CD1c-positive myeloid dendritic cell (primary cell): ENCODE measurements at regions not wholly inside any gene's neighbourhood (a gene's known extent, or its start where the extent isn't known, plus 50 kb on each side); places are given as distances from the start of the nearest gene placed in this dataset.

ENCODE experiments used
- DNase-seq: peaks from one replicate; pipeline ENCODE4 v3.0.0-alpha.2; 2016; ENCODE audit errors: extremely low spot score

DNA sequence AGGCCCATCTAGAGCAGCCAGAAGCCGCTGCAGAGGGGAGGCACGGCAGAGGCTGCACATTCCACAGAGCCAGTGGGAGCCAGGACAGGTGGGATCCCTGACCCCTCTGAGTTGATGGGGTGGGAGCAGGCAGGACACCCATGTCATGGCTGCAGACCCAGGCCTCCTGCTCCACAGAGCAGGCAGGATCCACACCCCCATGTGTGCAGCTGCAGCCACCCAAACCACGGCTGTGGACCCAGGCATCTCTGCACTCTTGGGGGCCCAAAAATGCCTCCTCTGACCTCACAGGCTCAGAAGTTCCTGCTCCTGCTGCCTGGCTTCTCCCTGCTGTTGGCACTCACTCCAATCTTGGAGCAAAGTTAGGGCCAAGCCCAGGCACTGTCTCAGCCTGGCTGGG, 112.3 kb upstream of the TMEM18 start:
- no peak for DNase-seq

DNA sequence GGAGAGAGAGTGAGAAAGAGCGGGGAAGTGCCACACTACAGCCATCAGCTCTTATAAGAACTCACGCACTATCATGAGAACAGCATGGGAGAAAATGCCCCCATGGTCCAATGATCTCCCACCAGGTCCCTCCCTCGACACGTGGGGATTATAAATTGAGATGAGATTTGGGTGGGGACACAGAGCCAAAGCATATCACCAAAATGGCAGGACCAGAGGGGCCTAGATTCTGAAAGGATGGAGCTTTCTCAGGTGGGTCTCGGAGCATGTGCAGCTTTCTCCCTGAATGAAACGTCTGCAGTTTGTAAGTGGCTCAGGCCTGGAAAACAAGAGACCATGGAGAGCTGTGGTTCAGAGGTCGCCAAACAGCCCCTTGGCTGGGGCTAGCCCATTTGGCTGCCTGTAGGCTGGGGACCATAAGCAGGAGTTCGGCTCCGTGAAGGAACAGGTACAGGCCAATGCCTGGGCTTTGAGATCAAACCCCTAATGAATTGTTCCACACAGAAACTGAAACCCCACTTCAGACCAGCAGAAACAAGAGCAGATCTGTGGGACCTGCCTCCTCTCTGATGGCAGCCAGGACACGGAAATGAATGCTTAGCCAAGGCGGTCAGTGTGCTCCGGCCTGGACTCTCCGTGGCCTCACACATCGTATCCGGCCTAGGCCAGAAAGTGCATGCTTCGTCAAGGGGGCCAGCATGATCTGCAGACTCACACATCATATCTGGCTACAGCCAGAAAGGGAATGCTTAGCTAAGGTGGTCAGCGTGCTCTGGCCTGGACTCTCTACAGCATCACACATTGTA, 111.2 kb upstream of the TMEM18 start:
- no peak for DNase-seq

DNA sequence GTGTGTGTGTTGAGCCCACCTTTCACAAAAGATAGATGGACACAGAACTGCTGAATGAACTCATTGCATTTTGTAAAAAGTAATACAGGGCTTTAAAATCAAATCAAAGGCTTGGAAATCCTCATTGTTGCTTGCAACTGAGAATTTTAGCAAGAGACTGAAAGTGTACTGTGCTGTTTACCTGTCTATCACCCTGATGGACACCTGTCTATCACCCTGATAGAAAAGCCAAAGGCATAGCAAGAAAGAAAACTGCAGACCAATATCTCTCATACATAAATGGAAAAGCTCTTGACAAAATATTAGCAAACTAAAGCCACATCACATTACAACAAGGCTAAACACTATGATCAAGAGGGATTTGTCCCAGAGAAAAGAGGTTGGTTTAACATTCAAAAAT, 107.5 kb upstream of the TMEM18 start:
- no peak for DNase-seq

DNA sequence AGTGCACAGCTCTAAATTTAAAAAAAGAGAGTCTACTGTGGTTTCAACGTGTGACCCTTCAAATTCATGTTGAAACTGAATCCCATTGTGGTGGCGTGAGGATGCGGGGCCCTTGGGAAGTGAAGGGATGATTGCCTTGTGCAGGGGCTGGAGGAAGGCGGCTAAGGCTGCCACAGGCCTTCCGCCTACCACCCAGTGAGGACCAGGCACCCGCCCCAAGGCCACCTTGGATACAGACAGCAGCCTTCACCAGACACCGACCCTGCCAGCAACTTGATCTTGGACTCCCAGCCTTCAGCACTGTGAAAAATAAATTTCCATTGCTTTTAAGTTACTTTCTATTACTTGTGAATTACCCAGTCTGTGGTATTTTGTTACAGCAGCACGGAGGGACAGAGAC, 103.4 kb upstream of the TMEM18 start:
- DNase-seq = no peak

DNA sequence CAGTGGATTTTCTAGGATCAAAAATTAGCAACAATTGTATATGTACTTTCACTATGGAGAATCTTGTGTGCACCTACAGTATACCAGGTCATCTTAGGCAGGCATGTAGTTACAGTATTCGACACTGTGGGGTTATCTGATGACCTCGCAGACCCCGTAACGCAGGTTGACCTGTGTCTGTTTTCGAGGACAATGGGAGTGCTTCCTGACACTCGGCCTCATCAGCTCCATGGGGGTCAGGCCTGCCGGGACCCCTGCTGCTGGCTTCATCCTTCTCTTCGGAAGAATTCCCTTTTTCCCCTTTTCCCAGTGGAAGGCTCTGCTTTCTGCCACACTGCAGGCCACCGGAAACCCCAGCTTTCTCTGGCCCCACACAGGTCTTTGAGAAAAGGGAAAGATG, 102.8 kb upstream of the TMEM18 start:
- DNase-seq = no peak

DNA sequence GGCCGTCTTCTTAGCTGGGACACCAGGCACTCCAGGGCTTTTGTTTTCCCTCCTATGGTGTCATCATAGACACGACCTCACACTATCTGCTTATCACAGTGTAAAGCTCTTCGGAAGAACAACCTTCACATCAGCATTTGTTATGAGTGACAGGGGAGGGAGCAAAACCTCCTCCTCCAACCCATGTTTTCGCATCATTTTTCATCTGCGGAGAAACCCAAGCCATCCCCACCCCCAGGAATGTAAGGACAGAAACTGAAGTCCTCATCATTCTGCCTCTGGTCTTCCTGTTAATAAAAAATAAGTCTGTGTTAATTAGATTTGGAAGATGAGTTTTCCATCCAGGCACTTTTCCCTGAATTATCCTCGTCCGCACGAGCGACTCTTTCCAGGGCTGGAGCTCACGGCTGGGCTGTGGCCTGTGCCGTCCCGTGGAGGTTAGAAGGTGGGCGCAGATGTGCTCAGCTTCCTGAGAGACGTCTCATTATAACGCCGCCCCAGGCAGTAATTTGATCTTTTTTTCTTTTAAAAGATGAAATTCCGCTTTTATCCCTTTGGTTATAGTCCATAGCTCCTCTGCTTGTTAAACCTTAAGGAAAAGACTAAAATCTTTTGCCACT, 101.6 kb upstream of the TMEM18 start:
- no peak for DNase-seq

DNA sequence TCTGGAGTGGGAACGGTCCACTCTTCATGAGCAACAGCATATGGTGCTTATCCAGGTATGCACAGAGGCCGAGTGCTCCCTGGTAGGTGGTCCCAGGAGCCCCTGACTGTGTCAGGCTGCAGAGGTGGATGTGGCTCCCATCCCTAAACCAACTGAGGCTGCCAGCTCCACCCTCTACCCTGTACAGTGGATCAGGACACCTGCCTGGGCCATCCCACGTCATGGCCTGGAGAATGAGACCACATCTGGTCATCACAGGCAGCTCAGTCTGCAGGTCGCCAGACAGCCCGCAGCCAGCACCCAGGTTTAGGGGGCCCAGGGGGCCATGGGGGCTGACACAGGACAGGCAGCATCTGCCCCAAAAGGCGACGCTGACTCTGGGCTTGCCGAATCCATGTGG, 100.3 kb upstream of the TMEM18 start:
- DNase-seq = no peak

DNA sequence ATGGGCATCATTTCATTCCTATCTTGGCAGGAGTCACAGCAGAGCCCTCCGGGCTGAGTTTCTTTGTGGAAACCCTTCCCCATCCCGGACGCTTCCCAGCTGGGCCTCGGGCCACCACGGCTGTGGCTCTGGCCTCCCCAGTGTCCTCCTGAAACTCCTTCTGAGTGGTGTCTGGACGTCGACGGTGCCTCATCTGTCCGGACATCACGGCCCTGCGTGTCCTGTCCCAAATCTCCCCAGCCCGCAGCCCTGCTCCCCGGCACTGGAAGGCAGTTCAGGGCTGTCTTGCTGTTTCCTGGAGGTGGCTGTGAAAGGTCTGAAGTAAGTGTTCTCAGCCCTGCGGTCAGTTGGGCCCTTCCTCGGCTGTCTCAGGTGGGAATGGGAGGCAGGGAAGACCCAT, 99.8 kb upstream of the TMEM18 start:
- DNase-seq = no peak

DNA sequence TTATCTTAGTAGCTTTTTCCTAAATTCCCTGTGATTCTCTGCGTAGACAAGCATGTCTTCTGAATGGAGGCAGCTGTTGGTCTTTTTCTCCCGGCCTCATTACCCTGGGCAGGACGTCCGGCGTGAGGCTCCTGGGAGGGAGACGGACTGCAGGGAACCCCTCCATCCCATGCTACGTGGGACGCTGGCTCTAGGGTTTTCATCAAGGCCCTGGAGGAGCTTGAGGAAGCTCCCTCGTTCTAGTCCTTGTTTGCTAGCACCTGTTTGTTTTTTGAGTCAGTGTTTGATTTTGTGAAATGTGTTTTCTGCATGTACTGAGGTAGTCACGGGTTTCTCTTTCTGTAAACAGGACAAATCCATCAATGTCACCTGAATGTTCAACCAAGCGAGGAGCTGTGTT, 99.3 kb upstream of the TMEM18 start:
- DNase-seq = no peak

DNA sequence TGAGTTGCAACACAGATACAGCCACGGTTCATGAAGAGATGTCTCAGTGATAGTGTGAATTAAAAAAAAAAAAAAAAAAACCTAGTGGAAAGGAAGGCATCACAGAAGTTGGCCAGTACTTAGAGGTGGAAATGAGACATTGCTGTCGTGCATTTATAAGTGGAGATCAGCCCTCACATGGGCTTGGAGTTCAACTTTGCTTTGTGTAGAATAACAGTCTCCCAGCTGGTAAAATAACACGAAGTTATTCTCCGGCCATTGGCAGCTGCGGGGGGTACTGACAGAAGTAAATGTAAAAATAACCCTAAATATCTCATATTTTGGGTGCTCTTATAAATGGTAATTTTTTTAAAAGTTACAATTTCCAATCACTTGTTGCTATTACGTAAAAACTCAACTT, 98.8 kb upstream of the TMEM18 start:
- DNase-seq = no peak

DNA sequence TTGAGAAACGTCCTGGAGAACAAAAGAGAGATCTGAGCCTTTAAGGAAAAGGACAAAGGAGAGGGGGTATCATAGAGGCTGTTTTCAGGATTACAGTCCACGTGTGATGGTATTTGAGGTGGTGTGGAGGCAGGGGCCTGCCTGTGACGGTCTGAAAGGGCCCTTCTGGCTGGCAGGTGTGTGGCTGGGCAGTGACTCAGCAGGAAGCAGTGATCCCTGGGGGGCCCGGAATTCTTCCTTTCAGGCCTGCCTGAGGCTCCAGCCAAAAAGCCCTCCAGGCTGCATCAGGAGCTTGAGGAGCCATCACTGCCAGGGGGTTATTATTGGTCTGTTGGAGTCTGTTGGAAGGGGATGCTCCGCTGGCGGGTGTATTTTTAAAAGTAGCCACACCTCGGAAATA, 97.2 kb upstream of the TMEM18 start:
- no peak for DNase-seq

DNA sequence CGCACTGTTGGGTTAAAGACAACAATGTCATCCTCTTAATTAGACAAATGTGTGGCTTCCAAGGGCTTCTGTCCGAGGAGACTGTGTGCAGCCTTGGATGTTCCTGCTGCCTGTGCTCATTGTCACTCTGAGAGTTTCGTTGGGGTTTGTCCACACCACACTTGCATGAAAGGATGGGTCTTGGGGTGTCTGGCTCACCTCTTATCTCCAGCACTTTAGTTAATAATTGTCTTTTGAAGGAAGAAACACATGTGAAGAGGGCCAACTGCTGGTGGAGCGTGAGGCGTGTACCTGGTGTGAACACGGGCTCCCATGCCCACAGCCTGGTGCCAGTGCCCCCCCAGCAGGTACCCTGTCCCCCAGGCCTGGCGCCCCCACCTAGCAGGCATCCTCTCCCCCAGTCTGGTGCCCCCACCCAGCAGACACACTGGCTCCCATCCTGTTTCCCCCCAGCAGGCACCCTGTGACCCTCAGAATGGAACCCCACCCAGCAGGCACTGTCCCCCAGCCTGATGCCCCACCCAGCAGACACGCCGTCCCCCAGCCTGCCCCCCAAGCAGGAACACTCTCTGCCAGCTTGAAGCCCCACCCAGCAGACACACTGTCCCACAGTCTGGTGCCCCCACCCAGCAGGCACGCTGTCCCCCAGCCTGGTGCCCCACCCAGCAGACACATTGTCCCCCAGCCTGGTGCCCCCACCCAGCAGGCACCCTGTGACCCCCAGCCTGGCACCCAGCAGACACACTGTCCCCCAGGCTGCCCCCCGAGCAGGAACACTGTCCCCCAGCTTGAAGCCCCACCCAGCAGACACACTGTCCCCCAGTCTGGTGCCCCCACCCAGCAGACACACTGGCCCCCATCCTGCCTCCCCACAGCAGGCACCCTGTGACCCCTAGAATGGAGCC, 96.3 kb upstream of the TMEM18 start:
- no peak for DNase-seq

DNA sequence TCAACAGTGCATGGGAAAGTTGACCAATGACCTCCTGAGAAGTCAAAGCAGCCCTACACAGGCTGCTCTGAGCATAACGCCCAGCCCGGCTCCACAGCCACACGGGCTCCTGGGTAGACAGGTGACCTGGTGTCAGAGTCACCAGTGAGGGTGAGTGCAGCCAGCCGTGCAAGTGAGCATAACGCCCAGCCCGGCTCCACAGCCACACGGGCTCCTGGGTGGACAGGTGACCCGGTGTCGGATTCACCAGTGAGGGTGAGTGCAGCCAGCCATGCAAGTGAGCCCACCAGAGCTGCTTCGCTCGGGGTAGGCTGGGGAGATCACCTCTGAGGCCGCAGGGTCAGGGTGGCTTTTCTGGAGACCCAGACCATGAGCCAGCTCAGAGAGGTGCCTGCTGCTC, 94.3 kb upstream of the TMEM18 start:
- DNase-seq = no peak

DNA sequence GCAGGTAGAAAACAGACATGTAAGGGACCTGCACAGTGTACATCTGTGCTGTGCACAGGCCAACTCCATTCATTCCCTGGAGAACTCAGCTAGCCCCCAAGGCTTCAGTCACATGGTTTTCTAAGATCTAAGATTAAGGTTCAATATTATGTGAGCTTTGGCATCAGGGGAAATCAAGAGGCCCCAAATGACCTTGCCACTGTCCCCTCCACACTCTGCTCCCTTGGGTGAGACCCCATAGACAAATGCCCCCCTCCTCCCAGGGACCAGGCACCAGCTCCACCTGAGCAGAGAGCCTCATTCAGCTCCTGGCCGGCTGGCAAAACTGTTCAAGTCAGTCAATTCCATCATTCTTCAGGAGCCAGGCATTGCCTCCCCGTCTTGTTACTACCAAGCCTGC, 93.6 kb upstream of the TMEM18 start:
- no peak for DNase-seq

DNA sequence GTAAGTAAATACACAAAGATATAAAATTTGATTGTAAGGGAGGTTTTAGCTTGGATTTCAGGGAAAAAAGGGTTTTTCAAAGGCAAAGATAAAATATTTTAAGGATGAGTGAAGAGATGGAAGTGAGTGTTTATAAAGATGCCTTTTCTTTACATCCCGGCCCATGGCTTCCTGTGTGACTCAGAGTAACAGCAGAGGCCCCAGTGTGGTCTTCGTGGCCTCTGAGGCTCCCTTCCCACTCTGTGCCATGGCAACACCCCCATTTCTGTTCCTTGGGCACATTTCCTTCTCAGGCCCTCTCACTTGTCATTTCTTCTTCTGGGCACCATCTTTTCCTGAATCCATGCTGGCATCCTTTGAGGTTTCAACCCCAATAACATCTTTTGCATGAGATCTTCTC, 92.6 kb upstream of the TMEM18 start:
- no peak for DNase-seq

DNA sequence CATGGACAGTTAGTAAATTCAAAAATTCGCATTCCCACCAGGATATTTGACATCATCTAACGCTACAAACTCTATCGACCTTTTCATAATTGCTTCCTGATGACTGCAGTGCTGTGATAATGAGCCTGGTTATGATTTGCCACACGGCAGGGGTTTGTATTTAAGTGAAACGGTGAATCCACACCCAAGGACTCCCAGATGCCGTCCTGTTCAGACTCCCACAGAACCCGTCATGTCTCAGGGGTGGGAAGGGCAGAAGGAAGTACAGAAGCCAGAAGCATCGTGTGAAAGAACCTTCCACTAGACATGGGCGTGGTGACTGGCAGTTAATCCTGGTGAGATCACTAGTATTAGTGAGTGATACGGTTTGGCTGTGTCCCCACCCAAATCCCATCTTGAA, 91.2 kb upstream of the TMEM18 start:
- no peak for DNase-seq

DNA sequence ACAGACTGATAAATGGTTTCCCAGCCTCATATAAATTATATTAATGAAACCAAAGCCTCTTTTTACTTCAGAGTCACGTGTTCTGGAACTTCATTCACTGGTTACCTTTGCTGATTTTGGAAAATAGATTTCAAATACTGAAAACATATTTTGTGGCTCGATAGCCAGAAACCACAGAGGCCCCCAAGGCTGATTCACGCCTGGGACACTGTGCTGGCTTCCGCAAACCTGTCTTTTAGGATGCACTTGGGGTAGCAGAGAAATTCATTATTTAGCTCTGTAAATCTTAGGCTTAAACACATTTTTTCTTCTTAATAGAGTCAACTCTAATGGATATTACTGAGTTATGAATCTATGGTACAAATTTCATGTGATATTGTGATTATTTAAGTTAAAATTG, 90.7 kb upstream of the TMEM18 start:
- no peak for DNase-seq

DNA sequence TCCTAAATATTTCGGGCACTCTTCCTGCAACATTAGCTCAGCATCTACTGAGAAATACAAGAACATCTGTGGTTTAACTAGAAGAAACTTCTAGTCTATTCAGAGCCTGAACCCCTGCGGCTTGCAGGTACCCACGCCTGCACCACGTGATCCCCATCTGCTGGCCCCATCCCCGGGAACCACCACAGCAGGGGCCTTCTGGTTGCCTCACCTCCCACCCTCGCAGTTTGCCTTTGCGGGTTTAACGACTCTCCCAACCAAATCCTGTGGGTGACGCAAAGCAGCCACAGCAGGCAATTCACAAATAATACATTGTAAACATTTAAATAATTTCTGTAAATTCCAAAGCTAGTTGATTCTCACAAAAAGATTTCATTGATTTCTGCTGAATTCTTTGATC, 90.2 kb upstream of the TMEM18 start:
- DNase-seq = no peak

DNA sequence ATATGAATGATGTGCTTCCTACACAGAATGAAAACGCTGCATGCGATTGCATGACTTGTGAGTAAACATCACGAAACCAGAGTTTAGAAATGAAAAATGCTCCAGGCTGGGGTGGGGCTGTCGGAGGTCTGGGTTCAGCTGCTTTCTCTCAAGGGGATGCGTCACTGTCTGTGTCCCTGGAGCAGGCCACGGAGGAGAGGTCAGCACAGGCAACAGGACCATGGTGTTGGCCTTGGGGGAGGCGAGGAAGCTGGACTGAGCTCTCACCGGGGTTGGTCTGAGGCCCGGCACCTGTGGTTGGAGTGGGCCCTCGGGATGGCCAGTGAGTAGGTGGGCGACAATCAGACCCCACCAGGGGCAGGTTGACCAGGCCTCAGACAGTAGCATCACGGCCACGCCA, 89.0 kb upstream of the TMEM18 start:
- DNase-seq = no peak

DNA sequence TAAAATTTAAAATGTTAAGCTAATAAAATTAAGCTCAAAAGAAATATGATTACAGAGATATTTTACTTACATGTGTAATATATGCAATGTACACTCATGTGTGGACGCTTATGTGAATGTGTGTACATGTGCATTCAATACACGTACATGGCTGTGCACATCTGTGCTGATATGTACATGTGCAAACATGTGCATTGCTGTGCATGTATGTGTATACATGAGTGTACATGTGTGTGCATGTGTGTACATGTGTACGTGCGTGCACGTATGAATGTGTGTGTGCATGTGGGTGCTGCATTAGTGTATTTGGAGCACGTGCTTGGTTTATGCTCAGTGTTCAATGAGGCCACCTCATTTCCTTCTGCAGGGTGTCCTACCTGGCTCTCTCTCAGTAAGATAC, 88.2 kb upstream of the TMEM18 start:
- no peak for DNase-seq

DNA sequence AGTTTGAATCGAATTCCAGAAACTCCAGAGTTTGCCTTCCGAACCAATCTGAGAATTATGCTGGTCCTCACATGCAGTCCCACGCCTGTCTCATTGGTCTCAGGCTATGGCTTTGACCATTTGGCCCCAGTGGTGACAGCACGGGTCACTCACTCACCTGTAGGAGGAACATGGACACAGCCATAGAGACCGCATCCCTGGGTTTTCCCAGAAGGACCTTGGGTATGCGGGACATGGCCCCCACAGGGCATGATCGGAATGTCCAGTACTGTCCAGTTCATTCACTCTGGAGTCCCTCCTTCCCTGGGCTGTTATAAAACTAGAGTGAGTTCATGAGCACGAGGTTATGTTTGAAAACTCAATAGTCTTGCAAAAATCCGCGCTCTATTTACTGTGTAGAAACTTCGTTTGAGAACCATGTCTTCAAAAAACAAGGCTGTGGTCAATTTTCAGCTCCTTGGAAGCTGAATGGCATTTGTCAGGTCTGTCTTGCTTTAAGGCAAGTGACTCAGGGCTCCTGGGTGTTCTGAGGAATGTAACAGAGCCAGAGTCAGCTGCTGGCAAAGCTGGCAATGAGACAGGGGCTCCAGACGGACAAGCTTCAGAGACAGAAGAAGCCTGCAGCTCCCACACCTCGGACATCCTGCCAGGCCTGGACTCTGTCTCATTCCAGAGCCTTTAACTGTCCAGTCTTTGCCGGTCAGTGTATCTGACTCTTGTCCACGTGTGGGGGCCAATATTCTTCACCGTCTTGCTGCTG, 86.7 kb upstream of the TMEM18 start:
- no peak for DNase-seq

DNA sequence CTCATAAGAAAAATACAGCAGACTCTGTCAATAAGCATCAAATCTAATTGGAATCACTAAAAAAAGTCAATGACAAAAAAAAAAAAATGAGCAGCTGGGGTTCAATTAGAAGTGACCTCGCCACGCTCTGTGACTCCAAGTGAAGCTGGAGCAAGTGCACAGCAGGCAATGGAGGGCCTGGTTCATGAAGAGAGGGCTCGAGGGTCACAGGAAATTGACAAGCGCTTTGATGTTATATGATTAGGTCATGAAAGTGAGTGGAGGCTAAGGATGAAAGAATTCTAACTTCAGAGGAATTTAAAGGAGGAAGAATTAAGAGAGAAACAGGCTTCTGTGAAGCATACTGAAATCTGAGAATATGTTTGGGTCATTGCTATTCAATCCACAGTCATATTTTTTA, 85.4 kb upstream of the TMEM18 start:
- no peak for DNase-seq
